ENCODE measurements at regions not wholly inside any gene's neighbourhood (a gene's known extent, or its start where the extent isn't known, plus 50 kb on each side); places are given as distances from the start of the nearest gene placed in this dataset.

- Histone ChIP-seq H3K79me2 (ENCODE audit: low read depth) (no peaks in the 10 kb centered on the region), H3K4me2 (no peak overlapping the region), H3K4me1 (replicated peaks; ENCODE audit: insufficient read depth) (no peaks in the 10 kb centered on the region), H3K9me2 (ENCODE audit: insufficient read depth) (no peaks in the 10 kb centered on the region), H3K27ac (no peak overlapping the region), H3F3A (ENCODE audit: insufficient read depth, low read depth) (no peaks in the 10 kb centered on the region), H2AFZ (no peak overlapping the region), H3K9me3 (ENCODE audit: insufficient read depth, low read depth) (no peaks in the 10 kb centered on the region), H3K27me3 (ENCODE audit: insufficient read depth, low read depth) (no peaks in the 10 kb centered on the region), H3K36me3 (ENCODE audit: low read depth) (no peaks in the 10 kb centered on the region), H3K4me3 (no peak overlapping the region), H4K20me1 (ENCODE audit: insufficient read depth) (no peaks in the 10 kb centered on the region)
- POLR2A ChIA-PET (ENCODE audit: unreplicated experiment): no interaction called here
- BruUV-seq (replicated peaks): no TSS peak
- CTCF ChIA-PET: no interaction called here
- intact Hi-C loops (cut with micrococcal nuclease; ENCODE audit: unreplicated experiment): no loop called here
- TF ChIP-seq EZH2 (IDR thresholded peaks at IDR 0.05; ENCODE audit: low read depth): no peak
- TF ChIP-seq CTCF (conservative IDR thresholded peaks at IDR 0.05): no peak
- no peak for DNase-seq
These were observed 1100.0 kb upstream of the SLIT2 start for GRCh38 chr4:19151684-19152083.

- ChIA-PET CTCF (no interaction called here), POLR2A (ENCODE audit: unreplicated experiment) (no interaction called here)
- no peaks in the 10 kb centered on the region for H3K9me2 ChIP-seq (ENCODE audit: insufficient read depth)
These were observed 1105.7 kb upstream of the SLIT2 start for GRCh38 chr4:19146038-19146437.

GRCh38 chr4:19135895-19136633 is 1114.5 kb upstream of the LCORL start:
- H4K20me1 ChIP-seq (ENCODE audit: insufficient read depth): no peaks in the 10 kb centered on the region
- H3K4me1 ChIP-seq (replicated peaks; ENCODE audit: insufficient read depth): no peaks in the 10 kb centered on the region
- TF ChIP-seq CTCF (conservative IDR thresholded peaks at IDR 0.05) (no peak), EZH2 (IDR thresholded peaks at IDR 0.05; ENCODE audit: low read depth) (no peak)
- no peak overlapping the region for H3K4me3 ChIP-seq
- no peak overlapping the region for H3K27ac ChIP-seq
- CTCF ChIA-PET: no interaction called here
- no peak for DNase-seq
- H2AFZ ChIP-seq: no peak overlapping the region
- H3K79me2 ChIP-seq (ENCODE audit: low read depth): no peaks in the 10 kb centered on the region
- H3K36me3 ChIP-seq (ENCODE audit: low read depth): no peaks in the 10 kb centered on the region
- no TSS peak for BruUV-seq (replicated peaks)
- no peaks in the 10 kb centered on the region for H3K9me3 ChIP-seq (ENCODE audit: insufficient read depth, low read depth)
- no peaks in the 10 kb centered on the region for H3K27me3 ChIP-seq (ENCODE audit: insufficient read depth, low read depth)
- no peak overlapping the region for H3K4me2 ChIP-seq
- H3K9me2 ChIP-seq (ENCODE audit: insufficient read depth): no peaks in the 10 kb centered on the region
- no peaks in the 10 kb centered on the region for H3F3A ChIP-seq (ENCODE audit: insufficient read depth, low read depth)
- POLR2A ChIA-PET (ENCODE audit: unreplicated experiment): no interaction called here
- intact Hi-C loops (cut with micrococcal nuclease; ENCODE audit: unreplicated experiment): no loop called here

More at GRCh38 chr4:19146038-19146437, 1105.7 kb upstream of the SLIT2 start:
- BruUV-seq (replicated peaks): no TSS peak
- Histone ChIP-seq H3K27me3 (ENCODE audit: insufficient read depth, low read depth) (no peaks in the 10 kb centered on the region), H2AFZ (no peak overlapping the region), H3K27ac (no peak overlapping the region), H3K9me3 (ENCODE audit: insufficient read depth, low read depth) (no peaks in the 10 kb centered on the region), H3K4me2 (no peak overlapping the region), H3F3A (ENCODE audit: insufficient read depth, low read depth) (no peaks in the 10 kb centered on the region), H3K4me3 (no peak overlapping the region), H3K4me1 (replicated peaks; ENCODE audit: insufficient read depth) (no peaks in the 10 kb centered on the region), H3K36me3 (ENCODE audit: low read depth) (no peaks in the 10 kb centered on the region), H3K79me2 (ENCODE audit: low read depth) (no peaks in the 10 kb centered on the region), H4K20me1 (ENCODE audit: insufficient read depth) (no peaks in the 10 kb centered on the region)
- intact Hi-C loops (cut with micrococcal nuclease; ENCODE audit: unreplicated experiment): no loop called here
- no peak for DNase-seq
- TF ChIP-seq CTCF (conservative IDR thresholded peaks at IDR 0.05): no peak
- no peak for TF ChIP-seq EZH2 (IDR thresholded peaks at IDR 0.05; ENCODE audit: low read depth)

Measured in PC-9 (cell line).